SK-N-SH (cell line): ENCODE measurements at regions not wholly inside any gene's neighbourhood (a gene's known extent, or its start where the extent isn't known, plus 50 kb on each side); places are given as distances from the start of the nearest gene placed in this dataset.

Source experiments
- CTCF ChIA-PET: fragments of 300-600, 350-600 bp; formaldehyde crosslinking; extraction: SDS; loops from one replicate; lab custom pipeline; 2021; lab: Yijun Ruan, JAX
- POLR2A ChIA-PET: fragments of 350-600 bp; sonication (Branson Sonifier 250); formaldehyde crosslinking; extraction: SDS; loops from one replicate; lab custom pipeline; 2020; ENCODE audit warnings: antibody characterized with exemption, inconsistent platforms; lab: Yijun Ruan, JAX
- DNase-seq: peaks from one replicate; pipeline ENCODE4 v3.0.0; 2012
- H2AFZ ChIP-seq: fragments of 200-600 bp; sonication (generic); 2 replicates; pipeline ENCODE4 v1.8.1; 2016; ENCODE audit warnings: antibody characterized with exemption, mild to moderate bottlenecking, low read depth
- H3F3A ChIP-seq: fragments of 200-600 bp; sonication (generic); replicated peaks from 2 replicates; pipeline ENCODE3; 2016; ENCODE audit warnings: antibody characterized with exemption, mild to moderate bottlenecking; ENCODE audit not compliant: insufficient read depth
- H3K27ac ChIP-seq, 2 experiments: fragments of 200-500 bp in 1 of 2; fragments of 200-600 bp in 1 of 2; sonication (Bioruptor generic) in 1 of 2; sonication (generic), shearing (Covaris generic) in 1 of 2; 2 replicates each; pipeline versions ENCODE4 v1.5.1 to v1.6.1; 2014 to 2016; ENCODE audit warnings: low read depth in 2 of 2, inconsistent platforms in 1 of 2, low read length in 1 of 2, mild to moderate bottlenecking in 1 of 2, mixed read lengths in 1 of 2
- H3K27me3 ChIP-seq: fragments of 200-600 bp; sonication (generic), shearing (Covaris generic); 2 replicates; pipeline ENCODE4 v1.6.1; 2016; ENCODE audit warnings: mixed run types; ENCODE audit not compliant: insufficient read depth
- H3K36me3 ChIP-seq, 2 experiments: fragments of 200-500 bp in 1 of 2; fragments of 200-600 bp in 1 of 2; sonication (Bioruptor generic) in 1 of 2; sonication (generic) in 1 of 2; replicated peaks in 1 of 2; 2 replicates each; pipeline versions ENCODE3 to v1.5.1; 2014 to 2016; ENCODE audit warnings: low read length in 1 of 2, mild to moderate bottlenecking in 1 of 2; ENCODE audit not compliant: insufficient read depth in 2 of 2, control insufficient read depth in 1 of 2
- H3K4me1 ChIP-seq, 2 experiments: fragments of 200-500 bp in 1 of 2; fragments of 200-600 bp in 1 of 2; sonication (Bioruptor generic) in 1 of 2; sonication (generic), shearing (Covaris generic) in 1 of 2; 2 replicates each; pipeline versions ENCODE4 v1.5.1 to v1.6.1; 2014 to 2016; ENCODE audit warnings: low read depth in 1 of 2, low read length in 1 of 2, mixed run types in 1 of 2; ENCODE audit not compliant: insufficient read depth in 2 of 2, control insufficient read depth in 1 of 2
- H3K4me2 ChIP-seq: fragments of 200-600 bp; sonication (generic), shearing (Covaris generic); 2 replicates; pipeline ENCODE4 v1.6.1; 2017; ENCODE audit warnings: mixed run types
- H3K4me3 ChIP-seq, 2 experiments: fragments of 200-500 bp in 1 of 2; fragments of 200-600 bp in 1 of 2; sonication (Bioruptor generic) in 1 of 2; sonication (generic), shearing (Covaris generic) in 1 of 2; 2 replicates each; pipeline versions ENCODE4 v1.5.1 to v1.8.1; 2014 to 2016; ENCODE audit warnings: low read depth in 2 of 2, inconsistent platforms in 1 of 2, low read length in 1 of 2, mild to moderate bottlenecking in 1 of 2, mixed read lengths in 1 of 2, moderate library complexity in 1 of 2
- H3K79me2 ChIP-seq: fragments of 200-600 bp; sonication (generic); 2 replicates; pipeline ENCODE4 v1.8.1; 2017; ENCODE audit warnings: mild to moderate bottlenecking; ENCODE audit not compliant: insufficient read depth
- H3K9ac ChIP-seq: fragments of 200-600 bp; sonication (generic); 2 replicates; pipeline ENCODE4 v1.6.1; 2017; ENCODE audit warnings: mixed run types
- H3K9me2 ChIP-seq: fragments of 200-600 bp; sonication (generic); 2 replicates; pipeline ENCODE4 v1.6.1; 2017; ENCODE audit warnings: mixed run types
- H3K9me3 ChIP-seq: fragments of 200-600 bp; sonication (generic); 2 replicates; pipeline ENCODE4 v1.6.1; 2017; ENCODE audit warnings: mixed run types, mild to moderate bottlenecking, moderate library complexity
- H4K20me1 ChIP-seq: fragments of 200-600 bp; sonication (generic); 2 replicates; pipeline ENCODE4 v1.6.1; 2017; ENCODE audit warnings: mild to moderate bottlenecking, mixed run types; ENCODE audit not compliant: insufficient read depth
- EP300 ChIP-seq, 2 experiments: IDR thresholded peaks; 2 replicates each; pipeline versions ENCODE4 v1.4.0 to v1.6.1; 2012; ENCODE audit warnings: borderline replicate concordance in 1 of 2, low read depth in 1 of 2, low read length in 1 of 2
- RAD21 ChIP-seq: IDR thresholded peaks from 2 replicates; pipeline ENCODE4 v1.6.1; 2012; ENCODE audit warnings: mild to moderate bottlenecking, low read length
- RFX5 ChIP-seq: IDR thresholded peaks from 2 replicates; pipeline ENCODE4 v1.6.1; 2012; ENCODE audit warnings: mild to moderate bottlenecking, improper control_type of control experiment, low read length
- TAF1 ChIP-seq: IDR thresholded peaks from 2 replicates; pipeline ENCODE4 v1.6.1; 2012; ENCODE audit warnings: low read depth, mild to moderate bottlenecking, low read length, moderate library complexity, borderline replicate concordance
- WGBS: methylation state at CpG from one replicate; pipeline ENCODE4 v1.1.6; 2017; ENCODE audit warnings: low lambda C conversion rate; 5-methylcytosine and 5-hydroxymethylcytosine counted together
- TF ChIP-seq, protein P1 (sequence below): IDR thresholded peaks from 2 replicates; pipeline ENCODE4; 2012
- TF ChIP-seq, protein P2 (sequence below): IDR thresholded peaks from 2 replicates; pipeline ENCODE4 v1.4.0; 2012; ENCODE audit warnings: low read depth, borderline replicate concordance
- TF ChIP-seq, protein P3 (sequence below): IDR thresholded peaks from 2 replicates; pipeline ENCODE4 v1.4.0; 2012; ENCODE audit warnings: low read depth, borderline replicate concordance
- TF ChIP-seq, protein P4 (sequence below): IDR thresholded peaks from 2 replicates; pipeline ENCODE4 v1.6.1; 2012; ENCODE audit warnings: mild to moderate bottlenecking, low read depth, low read length, moderate library complexity

DNA sequence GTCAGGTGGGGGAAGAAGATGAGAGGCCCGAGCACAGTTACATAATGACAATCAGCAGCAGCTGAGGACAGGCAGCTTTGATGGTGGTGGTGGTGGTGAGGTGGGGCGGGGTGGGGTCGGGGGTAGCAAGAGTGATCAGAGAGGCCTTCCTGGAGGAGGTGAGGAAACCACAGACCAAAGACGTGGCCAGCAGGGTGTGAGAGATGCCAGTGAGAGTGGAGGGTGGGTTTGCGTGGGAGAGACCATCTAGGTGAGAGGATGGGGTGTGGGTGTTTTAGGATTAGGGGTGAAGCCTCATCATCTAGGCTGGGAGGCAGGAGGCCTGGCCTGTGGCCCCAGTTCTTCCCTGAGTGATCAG, 76.0 kb upstream of the TOX2 start:
- DNase-seq, result no peak
- Histone ChIP-seq H3K79me2 (no peaks in the 10 kb centered on the region), H3K27me3 (no peaks in the 10 kb centered on the region), H2AFZ (no peak overlapping the region), H4K20me1 (no peaks in the 10 kb centered on the region), H3K4me1 (peaks cover 0 to 4% of the 10 kb centered on the region in 2 experiments; a peak in 1 of 4 replicates), H3K9me3 (no peaks in the 10 kb centered on the region), H3K4me2 (no peak overlapping the region), H3F3A (peaks cover 2% of the 10 kb centered on the region), H3K27ac (no peak overlapping the region), H3K4me3 (no peak overlapping the region), H3K36me3 (no peaks in the 10 kb centered on the region), H3K9ac (no peak overlapping the region), H3K9me2 (no peaks in the 10 kb centered on the region)
- TF ChIP-seq, protein P1, sequence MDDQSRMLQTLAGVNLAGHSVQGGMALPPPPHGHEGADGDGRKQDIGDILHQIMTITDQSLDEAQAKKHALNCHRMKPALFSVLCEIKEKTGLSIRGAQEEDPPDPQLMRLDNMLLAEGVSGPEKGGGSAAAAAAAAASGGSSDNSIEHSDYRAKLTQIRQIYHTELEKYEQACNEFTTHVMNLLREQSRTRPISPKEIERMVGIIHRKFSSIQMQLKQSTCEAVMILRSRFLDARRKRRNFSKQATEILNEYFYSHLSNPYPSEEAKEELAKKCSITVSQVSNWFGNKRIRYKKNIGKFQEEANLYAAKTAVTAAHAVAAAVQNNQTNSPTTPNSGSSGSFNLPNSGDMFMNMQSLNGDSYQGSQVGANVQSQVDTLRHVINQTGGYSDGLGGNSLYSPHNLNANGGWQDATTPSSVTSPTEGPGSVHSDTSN, result no peak
- TF ChIP-seq, protein P2, sequence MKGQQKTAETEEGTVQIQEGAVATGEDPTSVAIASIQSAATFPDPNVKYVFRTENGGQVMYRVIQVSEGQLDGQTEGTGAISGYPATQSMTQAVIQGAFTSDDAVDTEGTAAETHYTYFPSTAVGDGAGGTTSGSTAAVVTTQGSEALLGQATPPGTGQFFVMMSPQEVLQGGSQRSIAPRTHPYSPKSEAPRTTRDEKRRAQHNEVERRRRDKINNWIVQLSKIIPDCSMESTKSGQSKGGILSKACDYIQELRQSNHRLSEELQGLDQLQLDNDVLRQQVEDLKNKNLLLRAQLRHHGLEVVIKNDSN, result no peak
- TF ChIP-seq, protein P3, sequence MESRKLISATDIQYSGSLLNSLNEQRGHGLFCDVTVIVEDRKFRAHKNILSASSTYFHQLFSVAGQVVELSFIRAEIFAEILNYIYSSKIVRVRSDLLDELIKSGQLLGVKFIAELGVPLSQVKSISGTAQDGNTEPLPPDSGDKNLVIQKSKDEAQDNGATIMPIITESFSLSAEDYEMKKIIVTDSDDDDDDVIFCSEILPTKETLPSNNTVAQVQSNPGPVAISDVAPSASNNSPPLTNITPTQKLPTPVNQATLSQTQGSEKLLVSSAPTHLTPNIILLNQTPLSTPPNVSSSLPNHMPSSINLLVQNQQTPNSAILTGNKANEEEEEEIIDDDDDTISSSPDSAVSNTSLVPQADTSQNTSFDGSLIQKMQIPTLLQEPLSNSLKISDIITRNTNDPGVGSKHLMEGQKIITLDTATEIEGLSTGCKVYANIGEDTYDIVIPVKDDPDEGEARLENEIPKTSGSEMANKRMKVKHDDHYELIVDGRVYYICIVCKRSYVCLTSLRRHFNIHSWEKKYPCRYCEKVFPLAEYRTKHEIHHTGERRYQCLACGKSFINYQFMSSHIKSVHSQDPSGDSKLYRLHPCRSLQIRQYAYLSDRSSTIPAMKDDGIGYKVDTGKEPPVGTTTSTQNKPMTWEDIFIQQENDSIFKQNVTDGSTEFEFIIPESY, result no peak
- POLR2A ChIA-PET, result no interaction called here
- CTCF ChIA-PET, result interaction anchor here (3.2 kb wide), 1 partner anchor 89 kb away, joined by 29 read pairs; no protein-coding TSS in a partner anchor
- WGBS, result 74% methylated on average over 5 of the region's 5 CpGs

DNA sequence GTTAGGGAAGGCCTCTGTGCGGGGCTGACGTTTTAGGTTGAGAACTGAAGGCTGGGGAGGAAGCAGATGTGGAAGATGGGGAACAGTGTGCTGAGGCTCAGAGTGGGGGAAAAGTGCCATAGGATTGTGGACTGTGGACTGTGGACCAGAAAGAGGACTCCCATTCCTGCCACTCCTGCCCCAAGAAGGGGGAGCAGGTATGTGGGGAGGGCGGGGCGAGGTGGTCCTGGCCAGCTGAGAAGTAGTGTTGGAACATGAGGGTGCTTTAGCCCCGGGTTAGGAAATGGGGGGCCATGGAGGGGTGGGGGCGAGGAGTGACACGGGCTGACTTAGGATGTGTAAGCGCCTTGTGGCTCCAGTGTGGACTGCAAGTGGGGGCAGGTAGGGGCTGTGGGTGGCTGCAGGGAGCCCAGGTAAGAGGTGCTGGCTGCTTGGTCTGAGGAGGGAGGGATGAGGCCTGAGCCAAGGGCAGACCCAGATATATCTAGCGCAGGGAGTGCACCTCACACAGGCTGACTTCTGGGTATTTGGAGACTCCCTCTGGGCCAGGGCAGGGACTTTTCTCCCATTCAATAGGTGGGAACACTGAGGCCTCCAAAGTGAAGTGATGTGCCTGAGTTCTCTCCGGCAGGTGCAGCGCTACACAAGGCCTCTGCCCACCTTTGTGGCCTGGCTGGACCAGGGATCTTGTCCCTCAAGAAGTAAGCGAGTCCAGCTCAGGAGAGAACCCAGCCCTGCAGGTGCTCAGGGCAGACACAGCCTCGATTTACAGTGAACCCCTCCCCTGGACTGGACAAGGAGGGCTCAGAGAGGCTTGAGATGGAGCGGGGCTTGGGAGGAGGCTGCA, 76.6 kb upstream of the TOX2 start:
- POLR2A ChIA-PET, result no interaction called here
- H3K4me2 ChIP-seq, result no peak overlapping the region
- H3K9ac ChIP-seq, result no peak overlapping the region
- no peaks in the 10 kb centered on the region for H4K20me1 ChIP-seq
- no peaks in the 10 kb centered on the region for H3K9me3 ChIP-seq
- no peak overlapping the region for H2AFZ ChIP-seq
- no peaks in the 10 kb centered on the region for H3K79me2 ChIP-seq
- TF ChIP-seq, protein P4, sequence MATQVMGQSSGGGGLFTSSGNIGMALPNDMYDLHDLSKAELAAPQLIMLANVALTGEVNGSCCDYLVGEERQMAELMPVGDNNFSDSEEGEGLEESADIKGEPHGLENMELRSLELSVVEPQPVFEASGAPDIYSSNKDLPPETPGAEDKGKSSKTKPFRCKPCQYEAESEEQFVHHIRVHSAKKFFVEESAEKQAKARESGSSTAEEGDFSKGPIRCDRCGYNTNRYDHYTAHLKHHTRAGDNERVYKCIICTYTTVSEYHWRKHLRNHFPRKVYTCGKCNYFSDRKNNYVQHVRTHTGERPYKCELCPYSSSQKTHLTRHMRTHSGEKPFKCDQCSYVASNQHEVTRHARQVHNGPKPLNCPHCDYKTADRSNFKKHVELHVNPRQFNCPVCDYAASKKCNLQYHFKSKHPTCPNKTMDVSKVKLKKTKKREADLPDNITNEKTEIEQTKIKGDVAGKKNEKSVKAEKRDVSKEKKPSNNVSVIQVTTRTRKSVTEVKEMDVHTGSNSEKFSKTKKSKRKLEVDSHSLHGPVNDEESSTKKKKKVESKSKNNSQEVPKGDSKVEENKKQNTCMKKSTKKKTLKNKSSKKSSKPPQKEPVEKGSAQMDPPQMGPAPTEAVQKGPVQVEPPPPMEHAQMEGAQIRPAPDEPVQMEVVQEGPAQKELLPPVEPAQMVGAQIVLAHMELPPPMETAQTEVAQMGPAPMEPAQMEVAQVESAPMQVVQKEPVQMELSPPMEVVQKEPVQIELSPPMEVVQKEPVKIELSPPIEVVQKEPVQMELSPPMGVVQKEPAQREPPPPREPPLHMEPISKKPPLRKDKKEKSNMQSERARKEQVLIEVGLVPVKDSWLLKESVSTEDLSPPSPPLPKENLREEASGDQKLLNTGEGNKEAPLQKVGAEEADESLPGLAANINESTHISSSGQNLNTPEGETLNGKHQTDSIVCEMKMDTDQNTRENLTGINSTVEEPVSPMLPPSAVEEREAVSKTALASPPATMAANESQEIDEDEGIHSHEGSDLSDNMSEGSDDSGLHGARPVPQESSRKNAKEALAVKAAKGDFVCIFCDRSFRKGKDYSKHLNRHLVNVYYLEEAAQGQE, result no peak
- TF ChIP-seq RAD21, result no peak
- no peak for TF ChIP-seq RFX5
- TF ChIP-seq TAF1, result no peak
- no peak for TF ChIP-seq EP300 (IDR thresholded peaks at IDR 0.05; ENCODE audit: borderline replicate concordance in 1 of 2, low read depth in 1 of 2, low read length in 1 of 2)
- TF ChIP-seq, all 33 proteins: peak for 0
- no peaks in the 10 kb centered on the region for H3K9me2 ChIP-seq
- peaks cover 0 to 4% of the 10 kb centered on the region in 2 experiments; a peak in 1 of 4 replicates for H3K4me1 ChIP-seq
- DNase-seq, result no peak
- WGBS, result 82% methylated on average over 14 of the region's 14 CpGs
- no peaks in the 10 kb centered on the region for H3K27me3 ChIP-seq
- CTCF ChIA-PET, result interaction anchor here (3.2 kb wide), 1 partner anchor 88 kb away, joined by 29 read pairs; no protein-coding TSS in a partner anchor
- no peaks in the 10 kb centered on the region for H3K36me3 ChIP-seq
- H3F3A ChIP-seq, result no peaks in the 10 kb centered on the region
- H3K4me3 ChIP-seq, result no peak overlapping the region
- H3K27ac ChIP-seq, result no peak overlapping the region
